MM.1S (cell line): ENCODE measurements at regions not wholly inside any gene's neighbourhood (a gene's known extent, or its start where the extent isn't known, plus 50 kb on each side); places are given as distances from the start of the nearest gene placed in this dataset.

Source experiments
- DNase-seq: peaks from one replicate; pipeline ENCODE4 v3.0.0-alpha.2; 2015
- H2AFZ ChIP-seq: fragments of 300-600 bp; sonication (generic); 2 replicates; pipeline ENCODE4 v1.6.0; 2016; ENCODE audit warnings: antibody characterized with exemption, low read length
- H3F3A ChIP-seq: fragments of 300-600 bp; sonication (generic); 2 replicates; pipeline ENCODE4 v1.6.1; 2016; ENCODE audit warnings: mild to moderate bottlenecking, antibody characterized with exemption, low read length, moderate library complexity, mixed read lengths; ENCODE audit not compliant: insufficient read depth
- H3K27ac ChIP-seq: fragments of 300-600 bp; sonication (generic); 2 replicates; pipeline ENCODE4 v1.5.1; 2016; ENCODE audit warnings: mild to moderate bottlenecking, low read length
- H3K27me3 ChIP-seq: fragments of 300-600 bp; sonication (generic); replicated peaks from 2 replicates; pipeline ENCODE4 v1.6.0; 2016; ENCODE audit warnings: low read length; ENCODE audit not compliant: insufficient read depth
- H3K36me3 ChIP-seq: fragments of 300-600 bp; sonication (generic); replicated peaks from 2 replicates; pipeline ENCODE4 v1.6.1; 2016; ENCODE audit warnings: mild to moderate bottlenecking, low read length, mixed read lengths; ENCODE audit not compliant: insufficient read depth
- H3K4me1 ChIP-seq: fragments of 300-600 bp; sonication (generic); 2 replicates; pipeline ENCODE4 v1.6.1; 2016; ENCODE audit warnings: low read length, mixed read lengths
- H3K4me2 ChIP-seq: fragments of 300-600 bp; sonication (generic); 2 replicates; pipeline ENCODE4 v1.6.0; 2016; ENCODE audit warnings: low read depth, low read length
- H3K4me3 ChIP-seq: fragments of 300-600 bp; sonication (generic); 2 replicates; pipeline ENCODE4 v1.5.1; 2016; ENCODE audit warnings: low read length, mixed read lengths
- H3K79me2 ChIP-seq: fragments of 300-600 bp; sonication (generic); 2 replicates; pipeline ENCODE4 v1.6.1; 2016; ENCODE audit warnings: mixed run types, low read length, mixed read lengths
- H3K9ac ChIP-seq: fragments of 300-600 bp; sonication (generic); 2 replicates; pipeline ENCODE4 v1.6.1; 2016; ENCODE audit warnings: low read length, mixed read lengths
- H3K9me2 ChIP-seq: fragments of 300-600 bp; sonication (generic); replicated peaks from 2 replicates; pipeline ENCODE4 v1.6.1; 2016; ENCODE audit warnings: mild to moderate bottlenecking, low read length, mixed read lengths; ENCODE audit not compliant: insufficient read depth
- H3K9me3 ChIP-seq: fragments of 300-600 bp; sonication (generic); replicated peaks from 2 replicates; pipeline ENCODE4 v1.6.1; 2016; ENCODE audit warnings: mild to moderate bottlenecking, low read length, mixed read lengths; ENCODE audit not compliant: insufficient read depth
- H4K20me1 ChIP-seq: fragments of 300-600 bp; sonication (generic); 2 replicates; pipeline ENCODE4 v1.6.1; 2016; ENCODE audit warnings: mild to moderate bottlenecking, low read length, moderate library complexity, mixed read lengths; ENCODE audit not compliant: insufficient read depth
- CTCF ChIP-seq: fragments of 300-600 bp; sonication (generic); IDR thresholded peaks from 2 replicates; pipeline ENCODE4 v1.5.1; 2016; ENCODE audit warnings: antibody characterized with exemption, low read length, mixed read lengths
- EZH2 ChIP-seq: fragments of 300-600 bp; sonication (generic); optimal IDR thresholded peaks from 2 replicates; pipeline ENCODE3; 2017; ENCODE audit warnings: low read depth, mild to moderate bottlenecking, antibody characterized with exemption, low read length, mixed read lengths
- EZH2phosphoT487 ChIP-seq: fragments of 300-600 bp; sonication (generic); IDR thresholded peaks from 2 replicates; pipeline ENCODE4 v1.6.1; 2018; ENCODE audit warnings: antibody characterized with exemption, low read length

- no peaks in the 10 kb centered on the region for H3F3A ChIP-seq
- H2AFZ ChIP-seq, result no peak overlapping the region
- no peak overlapping the region for H3K9ac ChIP-seq
- H3K79me2 ChIP-seq, result no peaks in the 10 kb centered on the region
- no peak overlapping the region for H3K4me3 ChIP-seq
- H3K9me3 ChIP-seq, result no peaks in the 10 kb centered on the region
- no peak for TF ChIP-seq EZH2
- TF ChIP-seq CTCF, result no peak
- no peak for TF ChIP-seq EZH2phosphoT487
- no peak for DNase-seq
- H4K20me1 ChIP-seq, result no peaks in the 10 kb centered on the region
- H3K36me3 ChIP-seq, result no peaks in the 10 kb centered on the region
- H3K4me1 ChIP-seq, result no peaks in the 10 kb centered on the region
- no peak overlapping the region for H3K27ac ChIP-seq
- H3K9me2 ChIP-seq, result no peaks in the 10 kb centered on the region
- no peak overlapping the region for H3K4me2 ChIP-seq
- no peaks in the 10 kb centered on the region for H3K27me3 ChIP-seq
These were observed 122.8 kb downstream of the FAT3 start for GRCh38 chr11:92347454-92347853.

GRCh38 chr11:92349486-92350156 is 125.0 kb downstream of the FAT3 start:
- H3K9ac ChIP-seq, result no peak overlapping the region
- TF ChIP-seq EZH2phosphoT487 (no peak), CTCF (no peak), EZH2 (no peak)
- no peaks in the 10 kb centered on the region for H3K79me2 ChIP-seq
- no peaks in the 10 kb centered on the region for H3F3A ChIP-seq
- DNase-seq, result no peak
- no peaks in the 10 kb centered on the region for H3K9me3 ChIP-seq
- no peak overlapping the region for H3K4me3 ChIP-seq
- no peak overlapping the region for H3K4me2 ChIP-seq
- no peaks in the 10 kb centered on the region for H3K4me1 ChIP-seq
- no peak overlapping the region for H2AFZ ChIP-seq
- H3K9me2 ChIP-seq, result no peaks in the 10 kb centered on the region
- no peaks in the 10 kb centered on the region for H4K20me1 ChIP-seq
- H3K27ac ChIP-seq, result no peak overlapping the region
- H3K27me3 ChIP-seq, result no peaks in the 10 kb centered on the region
- H3K36me3 ChIP-seq, result no peaks in the 10 kb centered on the region

- H3F3A ChIP-seq, result no peaks in the 10 kb centered on the region
- no peaks in the 10 kb centered on the region for H3K36me3 ChIP-seq
- TF ChIP-seq EZH2, result no peak
- no peak for TF ChIP-seq EZH2phosphoT487
- TF ChIP-seq CTCF, result no peak
- H3K27me3 ChIP-seq, result no peaks in the 10 kb centered on the region
- no peaks in the 10 kb centered on the region for H4K20me1 ChIP-seq
- H3K4me2 ChIP-seq, result no peak overlapping the region
- no peak overlapping the region for H3K4me3 ChIP-seq
- no peaks in the 10 kb centered on the region; the same call in 1 of the 2 replicates for H3K9me3 ChIP-seq
- H3K27ac ChIP-seq, result no peak overlapping the region
- no peak overlapping the region for H2AFZ ChIP-seq
- no peaks in the 10 kb centered on the region for H3K79me2 ChIP-seq
- no peaks in the 10 kb centered on the region for H3K4me1 ChIP-seq
- no peaks in the 10 kb centered on the region for H3K9me2 ChIP-seq
- DNase-seq, result no peak
- H3K9ac ChIP-seq, result no peak overlapping the region
These were observed 132.7 kb downstream of the FAT3 start for GRCh38 chr11:92357344-92357743.
